Progenitor cell of endocrine pancreas (in vitro differentiated cells): ENCODE measurements at regions not wholly inside any gene's neighbourhood (a gene's known extent, or its start where the extent isn't known, plus 50 kb on each side); places are given as distances from the start of the nearest gene placed in this dataset.

Experiments used
- DNase-seq: peaks from one replicate; pipeline ENCODE4 v3.0.0; 2021; ENCODE audit warnings: low spot score; ENCODE audit not compliant: unreplicated experiment
- H3K27ac Mint-ChIP-seq: 2 replicates; pipeline ENCODE4 v1.8.0; 2021; ENCODE audit warnings: mild to moderate bottlenecking, moderate library complexity, mixed read lengths
- H3K27me3 Mint-ChIP-seq: 2 replicates; pipeline ENCODE4 v1.8.0; 2021; ENCODE audit warnings: mixed read lengths
- H3K36me3 Mint-ChIP-seq: 2 replicates; pipeline ENCODE4 v1.8.0; 2022; ENCODE audit warnings: mixed read lengths; ENCODE audit not compliant: insufficient read depth
- H3K4me1 Mint-ChIP-seq: 2 replicates; pipeline ENCODE4 v1.8.0; 2021; ENCODE audit warnings: low read depth, mixed read lengths
- H3K4me3 Mint-ChIP-seq: 2 replicates; pipeline ENCODE4 v1.8.0; 2021; ENCODE audit warnings: low read depth, mild to moderate bottlenecking, moderate library complexity, mixed read lengths
- H3K9me3 Mint-ChIP-seq: 2 replicates; pipeline ENCODE4 v1.8.0; 2021; ENCODE audit warnings: low read depth, mixed read lengths
- TF ChIP-seq, protein P1 (sequence below): fragments of 200-600 bp; sonication (generic); IDR thresholded peaks from one replicate; pipeline ENCODE4 v1.5.0; 2021; ENCODE audit warnings: antibody characterized with exemption, mild to moderate bottlenecking; ENCODE audit not compliant: unreplicated experiment

DNA sequence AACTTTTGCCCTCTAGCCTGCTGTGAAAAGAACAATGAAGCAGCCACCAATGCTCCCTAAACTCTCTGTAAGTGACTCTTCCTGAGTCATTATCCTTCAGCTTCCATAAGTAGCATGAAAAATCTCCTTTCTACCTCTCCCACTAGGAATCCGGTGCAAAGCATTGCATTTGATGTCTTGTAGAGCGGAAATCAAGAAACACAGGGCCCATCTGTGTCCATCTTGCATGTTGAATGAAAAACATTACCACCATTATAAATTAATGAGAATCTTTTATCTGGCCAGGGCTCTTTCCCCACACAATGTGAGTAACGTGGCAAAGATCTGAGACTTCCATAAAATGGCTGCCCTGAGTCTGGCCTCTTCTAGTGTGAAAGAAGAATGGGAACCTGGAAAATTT is 324.4 kb downstream of the ADGRL2 start:
- H3K27ac Mint-ChIP-seq: peak overlapping the region; percentile 9
- peaks cover 5% of the 10 kb centered on the region for H3K4me1 Mint-ChIP-seq
- H3K9me3 Mint-ChIP-seq: no peaks in the 10 kb centered on the region
- TF ChIP-seq, protein P1, sequence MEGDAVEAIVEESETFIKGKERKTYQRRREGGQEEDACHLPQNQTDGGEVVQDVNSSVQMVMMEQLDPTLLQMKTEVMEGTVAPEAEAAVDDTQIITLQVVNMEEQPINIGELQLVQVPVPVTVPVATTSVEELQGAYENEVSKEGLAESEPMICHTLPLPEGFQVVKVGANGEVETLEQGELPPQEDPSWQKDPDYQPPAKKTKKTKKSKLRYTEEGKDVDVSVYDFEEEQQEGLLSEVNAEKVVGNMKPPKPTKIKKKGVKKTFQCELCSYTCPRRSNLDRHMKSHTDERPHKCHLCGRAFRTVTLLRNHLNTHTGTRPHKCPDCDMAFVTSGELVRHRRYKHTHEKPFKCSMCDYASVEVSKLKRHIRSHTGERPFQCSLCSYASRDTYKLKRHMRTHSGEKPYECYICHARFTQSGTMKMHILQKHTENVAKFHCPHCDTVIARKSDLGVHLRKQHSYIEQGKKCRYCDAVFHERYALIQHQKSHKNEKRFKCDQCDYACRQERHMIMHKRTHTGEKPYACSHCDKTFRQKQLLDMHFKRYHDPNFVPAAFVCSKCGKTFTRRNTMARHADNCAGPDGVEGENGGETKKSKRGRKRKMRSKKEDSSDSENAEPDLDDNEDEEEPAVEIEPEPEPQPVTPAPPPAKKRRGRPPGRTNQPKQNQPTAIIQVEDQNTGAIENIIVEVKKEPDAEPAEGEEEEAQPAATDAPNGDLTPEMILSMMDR: no peak
- no peak overlapping the region for H3K4me3 Mint-ChIP-seq
- H3K27me3 Mint-ChIP-seq: no peaks in the 10 kb centered on the region
- DNase-seq: no peak
- H3K36me3 Mint-ChIP-seq: no peaks in the 10 kb centered on the region

- TF ChIP-seq, protein P1: no peak
- no peaks in the 10 kb centered on the region for H3K9me3 Mint-ChIP-seq
These were observed 320.7 kb downstream of the ADGRL2 start for GRCh38 chr1:82121421-82121820.

DNA sequence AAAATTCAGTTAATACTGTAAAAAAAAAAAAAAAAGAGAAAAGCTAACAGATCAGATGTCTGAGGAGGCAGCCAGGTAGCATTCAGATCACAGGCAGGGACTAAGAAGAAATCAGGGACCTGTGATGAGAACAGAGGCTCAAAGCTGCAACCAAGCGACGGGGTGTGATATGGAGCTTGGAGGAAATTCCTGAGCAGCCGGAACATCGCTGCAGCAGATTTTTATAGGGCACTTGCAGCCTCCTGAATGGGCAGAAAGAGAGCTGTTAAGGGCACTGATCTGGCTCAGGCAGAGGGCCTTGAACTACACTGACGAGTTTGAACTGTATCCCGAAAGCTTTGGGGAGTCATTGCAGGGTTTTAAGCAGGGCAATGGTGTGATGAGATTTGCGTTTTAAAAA is 315.4 kb downstream of the ADGRL2 start:
- Mint-ChIP-seq H3K36me3 (no peaks in the 10 kb centered on the region), H3K27ac (no peak overlapping the region), H3K27me3 (no peaks in the 10 kb centered on the region), H3K9me3 (no peaks in the 10 kb centered on the region), H3K4me3 (no peak overlapping the region), H3K4me1 (no peaks in the 10 kb centered on the region)
- no peak for DNase-seq
- TF ChIP-seq, protein P1: no peak

More at GRCh38 chr1:82121421-82121820, 320.7 kb downstream of the ADGRL2 start:
- Mint-ChIP-seq H3K36me3 (no peaks in the 10 kb centered on the region), H3K4me3 (no peak overlapping the region), H3K27ac (no peak overlapping the region), H3K4me1 (peaks cover 5% of the 10 kb centered on the region), H3K27me3 (no peaks in the 10 kb centered on the region)
- no peak for DNase-seq

GRCh38 chr1:82114887-82115286 is 314.2 kb downstream of the ADGRL2 start:
- H3K36me3 Mint-ChIP-seq: no peaks in the 10 kb centered on the region
- no peaks in the 10 kb centered on the region for H3K4me1 Mint-ChIP-seq
- H3K27ac Mint-ChIP-seq: no peak overlapping the region
- no peak for DNase-seq
- H3K27me3 Mint-ChIP-seq: no peaks in the 10 kb centered on the region
- no peaks in the 10 kb centered on the region for H3K9me3 Mint-ChIP-seq
- TF ChIP-seq, protein P1: no peak
- no peak overlapping the region for H3K4me3 Mint-ChIP-seq

- Mint-ChIP-seq H3K9me3 (no peaks in the 10 kb centered on the region), H3K4me3 (no peak overlapping the region), H3K27me3 (no peaks in the 10 kb centered on the region), H3K36me3 (no peaks in the 10 kb centered on the region), H3K27ac (no peak overlapping the region), H3K4me1 (peaks cover 4% of the 10 kb centered on the region)
- TF ChIP-seq, protein P1: no peak
- DNase-seq: no peak
These were observed 309.9 kb downstream of the ADGRL2 start for GRCh38 chr1:82110366-82111254.
